SK-N-SH treated with all-trans-retinoic acid at 6 μM for 48 hours (cell line): ENCODE measurements at regions not wholly inside any gene's neighbourhood (a gene's known extent, or its start where the extent isn't known, plus 50 kb on each side); places are given as distances from the start of the nearest gene placed in this dataset.

Source experiments
- BACH2 ChIP-seq: fragments of 250-450 bp; sonication (Bioruptor Pico); IDR thresholded peaks from 2 replicates; pipeline ENCODE4 v1.9.0; 2021; ENCODE audit warnings: mild to moderate bottlenecking, borderline replicate concordance
- ESRRG ChIP-seq: fragments of 250-450 bp; sonication (Bioruptor Pico); IDR thresholded peaks from 2 replicates; pipeline ENCODE4 v1.6.1; 2021; ENCODE audit warnings: mild to moderate bottlenecking
- GLIS3 ChIP-seq: fragments of 250-450 bp; sonication (Bioruptor Pico); IDR thresholded peaks from 2 replicates; pipeline ENCODE4 v1.5.0; 2020; ENCODE audit warnings: mild to moderate bottlenecking, moderate library complexity
- ISL1 ChIP-seq: fragments of 250-450 bp; sonication (Bioruptor Pico); IDR thresholded peaks from 2 replicates; pipeline ENCODE4 v2.1.2; 2022; ENCODE audit warnings: mild to moderate bottlenecking, moderate library complexity
- OSR1 ChIP-seq: fragments of 250-450 bp; sonication (Bioruptor Pico); IDR thresholded peaks from 2 replicates; pipeline ENCODE4 v1.8.0; 2022; ENCODE audit warnings: moderate library complexity, mild to moderate bottlenecking, inconsistent platforms
- PATZ1 ChIP-seq: fragments of 250-450 bp; sonication (Bioruptor Pico); IDR thresholded peaks from 2 replicates; pipeline ENCODE4 v1.8.0; 2020; ENCODE audit warnings: mild to moderate bottlenecking, moderate library complexity, borderline replicate concordance
- TSHZ2 ChIP-seq: fragments of 250-450 bp; sonication (Bioruptor Pico); IDR thresholded peaks from 2 replicates; pipeline ENCODE4 v1.5.0; 2020; ENCODE audit warnings: mild to moderate bottlenecking, moderate library complexity
- ZFP3 ChIP-seq: fragments of 250-450 bp; sonication (Bioruptor Pico); IDR thresholded peaks from 2 replicates; pipeline ENCODE4 v1.5.0; 2020; ENCODE audit warnings: mild to moderate bottlenecking, moderate library complexity
- ZNF70 ChIP-seq: fragments of 450-650 bp; formaldehyde crosslinking; IDR thresholded peaks from 2 replicates; pipeline ENCODE4 v1.5.0; 2020; ENCODE audit warnings: mild to moderate bottlenecking, moderate library complexity

- TF ChIP-seq ESRRG = no peak
- TF ChIP-seq PATZ1 (CRISPR knock-in tag) = no peak
- no peak for TF ChIP-seq ZNF70 (CRISPR knock-in tag)
- no peak for TF ChIP-seq ZFP3 (CRISPR knock-in tag)
- no peak for TF ChIP-seq ISL1
- no peak for TF ChIP-seq OSR1 (CRISPR knock-in tag)
- no peak for TF ChIP-seq GLIS3 (CRISPR knock-in tag)
- no peak for TF ChIP-seq BACH2 (CRISPR knock-in tag)
- no peak for TF ChIP-seq TSHZ2
These were observed 141.5 kb upstream of the UMPS start for GRCh38 chr3:124588794-124589193.
